PC-9 (cell line): ENCODE measurements at regions not wholly inside any gene's neighbourhood (a gene's known extent, or its start where the extent isn't known, plus 50 kb on each side); places are given as distances from the start of the nearest gene placed in this dataset.

ENCODE experiments used
- BruUV-seq: library from RNA; stranded (reverse); fragments of 400-500 nt; replicated peaks from 2 replicates; lab custom pipeline; 2021; lab: Mats Ljungman, UMichigan
- CTCF ChIA-PET: fragments of 300-600 bp; sonication (Branson Sonifier 250); formaldehyde crosslinking; loops from one replicate; lab custom pipeline; 2022; ENCODE audit warnings: antibody characterized with exemption; lab: Charles Lee
- POLR2A ChIA-PET: fragments of 300-600 bp; sonication (Branson Sonifier 250); formaldehyde crosslinking; loops from one replicate; lab custom pipeline; 2022; ENCODE audit warnings: antibody characterized with exemption; ENCODE audit not compliant: unreplicated experiment; lab: Charles Lee
- DNase-seq, 2 experiments: peaks; one replicate each; pipeline versions ENCODE4 v3.0.0 to v3.0.0-alpha.2; 2015 to 2022; ENCODE audit warnings: mixed read lengths in 1 of 2
- H2AFZ ChIP-seq: fragments of 200-600 bp; sonication (generic); 2 replicates; pipeline ENCODE4 v1.8.1; 2017; ENCODE audit warnings: antibody characterized with exemption
- H3F3A ChIP-seq: fragments of 200-600 bp; sonication (generic); 2 replicates; pipeline ENCODE4 v1.8.1; 2017; ENCODE audit warnings: antibody characterized with exemption, mild to moderate bottlenecking, low read depth; ENCODE audit not compliant: insufficient read depth
- H3K27ac ChIP-seq: fragments of 200-600 bp; sonication (generic); 2 replicates; pipeline ENCODE4 v1.6.1; 2016; ENCODE audit warnings: mixed run types
- H3K27me3 ChIP-seq: fragments of 200-600 bp; sonication (generic); 2 replicates; pipeline ENCODE4 v1.6.1; 2016; ENCODE audit warnings: low read depth, mixed run types; ENCODE audit not compliant: insufficient read depth
- H3K36me3 ChIP-seq: fragments of 200-600 bp; sonication (generic); 2 replicates; pipeline ENCODE4 v1.6.1; 2016; ENCODE audit warnings: low read depth, mixed run types
- H3K4me1 ChIP-seq: fragments of 200-600 bp; sonication (generic); replicated peaks from 2 replicates; pipeline ENCODE4 v1.6.1; 2016; ENCODE audit warnings: mixed run types; ENCODE audit not compliant: insufficient read depth
- H3K4me2 ChIP-seq: fragments of 200-600 bp; sonication (generic); 2 replicates; pipeline ENCODE4 v1.6.1; 2017; ENCODE audit warnings: mixed run types
- H3K4me3 ChIP-seq: fragments of 200-600 bp; sonication (generic); 2 replicates; pipeline ENCODE4 v1.6.1; 2016; ENCODE audit warnings: mixed run types
- H3K79me2 ChIP-seq: fragments of 200-600 bp; sonication (generic); 2 replicates; pipeline ENCODE4 v1.6.1; 2017; ENCODE audit warnings: low read depth, mixed run types
- H3K9me2 ChIP-seq: fragments of 200-600 bp; sonication (generic); 2 replicates; pipeline ENCODE4 v1.8.1; 2017; ENCODE audit warnings: mild to moderate bottlenecking; ENCODE audit not compliant: insufficient read depth
- H3K9me3 ChIP-seq: fragments of 200-600 bp; sonication (generic); 2 replicates; pipeline ENCODE4 v1.8.1; 2016; ENCODE audit warnings: low read depth; ENCODE audit not compliant: insufficient read depth
- H4K20me1 ChIP-seq: fragments of 200-600 bp; sonication (generic); 2 replicates; pipeline ENCODE4 v1.8.1; 2017; ENCODE audit not compliant: insufficient read depth
- CTCF ChIP-seq: fragments of 200-600 bp; sonication (generic); conservative IDR thresholded peaks from 2 replicates; pipeline ENCODE4 v1.6.1; 2017; ENCODE audit warnings: mixed run types, antibody characterized with exemption, mild to moderate bottlenecking, moderate library complexity
- EZH2 ChIP-seq: fragments of 200-600 bp; sonication (generic); IDR thresholded peaks from 2 replicates; pipeline ENCODE4 v1.8.0; 2017; ENCODE audit warnings: antibody characterized with exemption, low read depth
- intact Hi-C: fragments of 100-400 bp; cut with micrococcal nuclease; formaldehyde crosslinking; loops from one replicate; pipeline ENCODE4 v1.10.0; 2022; ENCODE audit not compliant: unreplicated experiment

- H3K9me2 ChIP-seq: no peaks in the 10 kb centered on the region
- ChIA-PET POLR2A (no interaction called here), CTCF (no interaction called here)
- H3K27ac ChIP-seq: no peak overlapping the region
- H4K20me1 ChIP-seq: no peaks in the 10 kb centered on the region
- no peak overlapping the region for H3K4me3 ChIP-seq
- no peak overlapping the region for H3K4me2 ChIP-seq
- intact Hi-C loops: no loop called here
- H3K27me3 ChIP-seq: no peaks in the 10 kb centered on the region
- no peaks in the 10 kb centered on the region for H3K9me3 ChIP-seq
- no peaks in the 10 kb centered on the region for H3K79me2 ChIP-seq
- 0 out of 2 replicates have a peak, but pooled peaks cover 3% of the 10 kb centered on the region for H3K4me1 ChIP-seq
- H3K36me3 ChIP-seq: no peaks in the 10 kb centered on the region
- no peak for DNase-seq
- H3F3A ChIP-seq: no peaks in the 10 kb centered on the region
- TF ChIP-seq EZH2 (no peak), CTCF (no peak)
- no TSS peak for BruUV-seq
- no peak overlapping the region for H2AFZ ChIP-seq
These were observed 123.6 kb downstream of the EMX2 start for GRCh38 chr10:117666166-117666565.

GRCh38 chr10:117666965-117667364, 124.4 kb downstream of the EMX2 start:
- Histone ChIP-seq H3K36me3 (no peaks in the 10 kb centered on the region), H3F3A (no peaks in the 10 kb centered on the region), H3K27me3 (no peaks in the 10 kb centered on the region), H3K9me3 (no peaks in the 10 kb centered on the region), H3K79me2 (no peaks in the 10 kb centered on the region), H3K27ac (no peak overlapping the region), H3K4me3 (no peak overlapping the region), H3K4me1 (0 out of 2 replicates have a peak, but pooled peaks cover 3% of the 10 kb centered on the region), H3K4me2 (no peak overlapping the region), H3K9me2 (no peaks in the 10 kb centered on the region), H2AFZ (no peak overlapping the region), H4K20me1 (no peaks in the 10 kb centered on the region)
- BruUV-seq: no TSS peak
- POLR2A ChIA-PET: no interaction called here
- CTCF ChIA-PET: no interaction called here
- intact Hi-C loops: no loop called here
- DNase-seq: no peak
- TF ChIP-seq CTCF (no peak), EZH2 (no peak)

GRCh38 chr10:117667831-117668230, 125.3 kb downstream of the EMX2 start:
- Histone ChIP-seq H3F3A (no peaks in the 10 kb centered on the region), H3K79me2 (no peaks in the 10 kb centered on the region), H3K9me3 (no peaks in the 10 kb centered on the region), H2AFZ (no peak overlapping the region), H3K9me2 (no peaks in the 10 kb centered on the region), H3K4me1 (0 out of 2 replicates have a peak, but pooled peaks cover 3% of the 10 kb centered on the region), H3K4me2 (no peak overlapping the region), H3K4me3 (no peak overlapping the region), H3K36me3 (no peaks in the 10 kb centered on the region), H3K27ac (no peak overlapping the region), H4K20me1 (no peaks in the 10 kb centered on the region), H3K27me3 (no peaks in the 10 kb centered on the region)
- BruUV-seq: no TSS peak
- no peak for DNase-seq
- TF ChIP-seq CTCF (no peak), EZH2 (no peak)
- CTCF ChIA-PET: no interaction called here
- POLR2A ChIA-PET: no interaction called here
- intact Hi-C loops: no loop called here
